NCI-H1092 (cell line): ENCODE measurements at regions not wholly inside any gene's neighbourhood (a gene's known extent, or its start where the extent isn't known, plus 50 kb on each side); places are given as distances from the start of the nearest gene placed in this dataset.

ENCODE experiments used
- DNase-seq: peaks from one replicate; lab custom pipeline; 2025; lab: John Stamatoyannopoulos, UW

DNA sequence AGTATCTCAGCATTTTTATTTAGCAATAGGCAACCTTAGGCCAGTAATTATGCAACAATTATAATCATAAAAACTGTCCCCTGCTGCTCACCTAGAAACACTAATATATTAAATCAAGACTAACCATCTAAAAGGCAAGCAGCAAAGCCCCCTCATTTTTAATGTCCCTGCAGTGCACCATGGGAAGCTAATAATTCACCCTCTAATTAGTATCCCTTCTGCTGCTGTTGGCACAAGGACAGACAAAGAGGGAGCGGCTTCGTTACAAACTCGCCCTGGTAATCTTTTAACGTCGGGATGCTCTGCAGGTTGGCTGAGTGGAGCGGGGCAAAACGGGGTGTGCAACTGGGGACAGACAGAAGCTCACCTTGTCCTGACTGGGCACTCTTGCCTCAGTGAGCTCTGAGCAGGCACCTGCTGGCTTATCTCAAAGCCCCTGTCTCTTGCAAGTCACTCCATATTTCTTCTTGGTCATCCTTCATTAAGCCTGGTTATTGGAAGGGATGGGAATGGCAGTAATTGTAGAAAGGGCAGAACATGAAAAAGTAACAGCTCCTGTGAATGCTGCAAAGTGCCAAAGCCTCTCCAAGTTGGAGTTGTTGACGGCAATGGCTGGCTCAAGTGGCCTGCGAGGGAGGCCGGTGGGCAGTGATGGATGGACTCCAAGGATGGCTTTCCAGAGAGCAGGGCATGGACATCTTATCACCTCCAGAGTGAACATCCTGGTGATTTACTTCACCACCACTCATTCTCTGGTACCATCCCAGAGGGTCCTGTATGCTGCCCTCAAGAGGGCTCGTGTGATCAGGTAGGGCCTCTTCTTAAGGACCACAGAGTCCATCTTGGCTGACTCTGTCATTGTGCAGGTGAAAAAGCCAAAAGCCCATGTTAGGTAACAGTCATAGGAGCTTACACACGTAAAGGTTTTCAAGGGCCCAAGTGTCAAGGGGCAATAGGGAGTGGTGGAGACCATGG lies 219.6 kb upstream of the N4BP1 start:
- no peak for DNase-seq

GRCh38 chr16:48824271-48824670 lies 214.3 kb upstream of the N4BP1 start:
- DNase-seq = no peak

DNA sequence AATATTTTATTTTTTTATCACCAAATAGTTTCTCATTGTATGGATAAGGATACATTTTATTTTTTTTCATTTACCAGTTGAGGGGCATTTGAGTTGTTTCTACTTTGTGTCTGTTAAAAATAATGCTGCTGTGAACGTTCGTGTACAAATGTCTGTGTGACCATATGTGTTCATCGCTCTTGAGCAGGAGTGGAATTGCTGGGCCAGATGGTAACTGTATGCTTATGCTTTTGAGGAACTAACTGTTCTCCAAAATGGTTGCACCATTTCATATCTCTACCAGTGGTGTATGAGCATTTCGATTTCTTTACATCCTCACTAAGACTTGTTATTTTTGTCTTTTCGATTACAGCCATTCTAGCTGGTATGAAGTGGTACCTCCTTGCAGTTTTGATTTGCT lies 212.5 kb upstream of the N4BP1 start:
- DNase-seq = no peak

DNA sequence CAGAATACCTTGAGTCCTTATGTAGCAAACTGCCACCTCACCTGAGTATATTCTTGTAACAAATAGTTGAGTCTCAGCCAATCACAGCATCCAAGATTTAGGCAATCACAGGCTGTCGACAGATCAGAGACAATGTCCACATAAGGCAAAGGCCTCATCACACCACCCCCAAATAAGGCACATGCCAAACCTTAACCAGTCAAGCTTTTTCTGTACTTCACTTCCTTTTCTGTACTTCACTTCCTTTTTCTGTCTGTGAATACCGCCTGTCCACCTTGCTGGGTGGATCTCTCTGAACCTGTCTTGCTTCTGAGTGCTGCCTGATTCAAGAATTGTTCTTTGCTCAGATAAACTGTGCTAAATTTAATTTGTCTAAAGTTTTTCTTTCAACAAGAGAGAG lies 210.4 kb upstream of the N4BP1 start:
- DNase-seq = no peak

DNA sequence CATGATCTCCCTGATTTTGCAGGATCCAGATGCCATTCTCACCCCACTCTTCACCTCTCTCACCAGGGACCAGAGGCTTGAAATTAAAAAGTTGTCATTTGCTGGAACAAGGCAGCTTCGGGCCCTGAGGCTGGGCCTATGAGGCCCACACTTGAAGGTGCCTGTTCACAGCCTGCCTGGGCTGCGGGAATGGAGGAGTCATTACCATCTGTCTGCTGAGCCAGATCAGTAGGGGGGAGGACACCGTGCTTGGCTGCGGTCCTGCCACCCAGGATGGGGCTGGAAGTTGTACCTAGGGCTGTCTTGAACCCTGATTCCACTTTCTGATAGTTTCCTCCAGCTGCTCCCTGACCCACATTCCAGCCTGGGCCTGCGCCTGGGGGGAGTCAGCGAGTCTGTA lies 208.3 kb upstream of the N4BP1 start:
- no peak for DNase-seq

DNA sequence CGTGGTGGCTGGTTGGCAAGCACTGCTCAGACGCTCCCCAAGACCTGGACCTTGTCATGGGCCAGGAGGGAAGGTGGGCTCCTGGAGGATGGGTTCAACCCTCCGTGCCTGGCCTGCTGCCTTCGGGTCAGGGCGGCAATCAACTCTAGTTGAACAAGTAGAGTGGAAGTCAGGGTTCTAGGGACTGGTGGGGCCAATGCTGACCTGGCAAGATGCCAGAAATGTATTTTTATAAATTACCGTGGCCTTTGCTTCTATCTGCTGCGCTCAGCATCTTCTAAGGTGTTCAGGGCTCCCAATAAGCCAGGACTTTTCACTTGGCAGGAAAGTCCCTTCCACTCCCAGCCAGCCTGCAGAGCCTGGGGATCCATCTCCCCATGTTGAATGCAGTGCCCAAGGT lies 207.1 kb upstream of the N4BP1 start:
- DNase-seq = no peak

- no peak for DNase-seq
These were observed 206.4 kb upstream of the N4BP1 start for GRCh38 chr16:48816393-48816792.

DNA sequence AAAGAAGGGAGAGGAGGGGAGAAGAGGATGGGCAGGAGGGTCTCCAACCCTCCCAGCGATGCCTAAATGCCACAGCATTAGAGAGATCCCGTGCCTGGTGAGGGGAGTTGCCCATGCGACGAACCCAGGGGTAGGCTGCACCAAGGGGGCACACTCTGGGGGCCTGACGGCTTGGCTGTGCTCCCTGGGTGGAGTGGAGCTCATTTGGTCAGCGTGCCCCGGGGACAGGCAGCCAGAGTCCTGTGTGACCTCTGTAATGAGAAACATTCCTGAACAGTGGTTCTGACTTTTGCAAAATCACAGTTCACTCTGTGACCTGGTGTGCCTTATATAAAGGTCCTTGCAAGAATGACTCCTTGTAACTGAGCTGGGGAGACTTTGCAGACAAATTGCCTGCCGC lies 205.0 kb upstream of the N4BP1 start:
- DNase-seq = no peak

DNA sequence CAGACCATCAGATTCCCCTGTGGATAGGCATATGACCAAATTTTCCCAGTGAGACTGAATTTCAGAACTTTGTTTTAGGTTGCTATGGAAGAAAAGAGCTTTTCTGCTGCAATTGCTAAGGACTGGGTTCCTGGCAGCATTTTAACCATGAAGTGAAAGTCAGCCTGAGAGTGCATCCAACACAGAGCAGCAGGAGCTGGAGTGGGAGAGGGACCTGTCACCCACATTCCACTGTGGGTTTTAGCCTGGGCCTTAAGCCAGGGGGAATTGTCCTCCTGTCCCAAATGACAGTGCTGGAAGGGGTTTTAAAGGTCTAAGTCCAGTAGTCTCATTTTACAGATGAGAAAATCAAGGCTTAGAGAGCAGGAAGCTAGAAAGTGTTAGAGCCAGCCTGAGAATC lies 203.5 kb upstream of the N4BP1 start:
- no peak for DNase-seq

GRCh38 chr16:48812856-48813255 lies 202.9 kb upstream of the N4BP1 start:
- no peak for DNase-seq

DNA sequence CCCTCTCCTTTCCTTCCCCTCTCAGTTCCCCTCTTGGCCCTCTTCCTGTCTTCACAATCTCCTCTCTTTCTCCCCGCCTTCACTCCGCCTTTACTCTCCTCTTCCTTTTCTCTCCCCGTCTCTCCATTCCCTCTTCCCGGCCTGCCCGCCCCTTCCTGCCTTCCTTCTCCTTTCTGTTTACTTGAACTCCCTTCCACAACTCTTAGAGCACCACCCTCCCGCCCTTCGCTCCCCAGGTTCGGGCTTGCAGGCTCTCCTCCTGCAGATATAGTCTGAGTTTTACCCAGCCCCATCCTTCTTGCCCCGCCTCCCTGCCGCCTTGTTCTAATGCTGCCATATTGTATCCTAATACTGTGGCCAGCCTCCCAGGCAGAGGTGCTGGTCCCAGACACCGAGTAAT lies 201.5 kb upstream of the N4BP1 start:
- no peak for DNase-seq

DNA sequence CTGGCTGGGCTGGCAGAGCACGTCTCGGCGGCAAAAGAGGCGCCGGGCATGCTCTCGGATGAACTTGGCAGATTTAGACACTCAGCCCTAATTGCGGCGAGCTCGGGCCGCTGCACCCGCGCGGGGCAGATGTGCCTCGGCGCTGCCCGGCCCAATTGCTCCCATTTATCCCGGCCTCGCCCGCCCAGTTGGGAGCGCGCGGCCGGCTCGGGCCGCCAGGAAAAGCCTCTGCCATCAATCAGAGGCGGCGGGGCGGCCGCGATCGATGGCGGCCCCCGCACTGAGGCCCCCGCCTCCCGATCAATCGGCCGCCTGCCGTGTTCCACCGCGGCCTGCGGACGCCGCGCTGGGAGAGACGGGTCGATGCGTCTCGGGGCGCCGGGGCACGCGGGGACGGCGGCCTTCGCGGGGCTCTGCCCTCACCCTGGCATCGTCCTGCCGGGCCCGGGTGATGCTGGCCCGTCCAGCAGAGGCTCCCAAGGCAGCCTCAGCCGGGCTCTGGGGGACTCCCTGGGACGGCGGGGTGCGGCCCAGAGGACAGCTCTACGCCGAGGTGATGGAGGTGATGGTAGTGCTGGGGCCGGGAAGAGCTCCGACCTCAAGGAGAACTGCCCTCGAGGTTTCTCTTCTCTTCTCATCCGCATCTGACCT lies 200.9 kb upstream of the N4BP1 start:
- DNase-seq = no peak

DNA sequence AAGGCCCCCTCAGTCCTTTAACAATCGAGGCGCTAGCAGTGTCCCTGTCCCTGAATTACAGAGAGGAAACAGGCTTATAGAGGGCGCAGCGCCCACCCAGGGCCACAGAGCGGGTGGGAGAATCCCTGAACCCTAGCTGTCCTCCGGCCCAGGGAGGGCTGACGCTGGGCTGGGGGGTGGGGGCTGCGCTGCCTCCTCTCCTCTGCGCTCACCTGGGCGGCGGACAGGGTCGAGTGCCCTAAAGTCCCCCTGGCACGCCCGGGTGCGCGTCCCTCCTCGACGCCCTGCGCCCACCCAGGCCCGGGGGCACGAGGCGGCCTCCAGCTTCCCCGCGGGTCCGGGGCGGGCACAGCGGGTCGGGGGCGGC lies 200.4 kb upstream of the N4BP1 start:
- no peak for DNase-seq

DNA sequence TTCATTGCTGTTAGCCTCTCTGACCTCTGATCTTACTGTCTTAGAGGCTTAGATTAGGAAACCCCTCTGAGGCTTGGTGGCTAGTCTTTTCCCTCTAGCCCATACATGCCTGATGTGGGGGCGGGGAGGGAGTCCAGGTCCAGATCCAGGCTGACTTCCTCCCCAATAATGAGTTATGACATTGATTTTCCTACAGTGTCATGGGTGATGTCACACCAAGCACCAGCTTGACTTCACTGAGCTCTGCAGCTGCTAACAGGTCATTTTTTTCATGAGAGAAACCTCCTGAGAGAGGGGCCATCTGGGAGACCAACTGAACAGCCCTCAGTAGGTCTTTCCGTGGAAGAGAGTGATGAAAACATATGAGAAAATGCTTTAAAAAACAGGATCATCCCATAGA lies 180.2 kb upstream of the N4BP1 start:
- no peak for DNase-seq

DNA sequence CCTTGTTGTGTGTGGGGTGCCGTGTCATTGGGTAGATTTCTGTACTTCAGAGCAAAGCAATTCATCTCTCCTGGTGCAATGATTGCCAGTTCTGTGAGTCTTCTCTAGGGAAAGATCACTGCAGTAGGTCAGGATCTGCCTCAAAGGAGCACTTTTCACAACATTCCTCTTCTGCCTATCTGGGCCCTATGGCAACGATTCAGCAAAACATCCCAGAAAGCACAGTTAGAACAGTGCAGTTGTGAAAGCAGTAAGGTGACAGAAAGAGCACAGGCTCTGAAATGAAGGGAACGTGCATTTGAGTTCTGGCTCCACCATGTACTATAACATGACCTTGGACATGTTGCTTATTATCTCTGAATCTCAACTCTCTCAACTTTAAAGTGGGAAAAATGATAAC lies 178.5 kb upstream of the N4BP1 start:
- DNase-seq = no peak

DNA sequence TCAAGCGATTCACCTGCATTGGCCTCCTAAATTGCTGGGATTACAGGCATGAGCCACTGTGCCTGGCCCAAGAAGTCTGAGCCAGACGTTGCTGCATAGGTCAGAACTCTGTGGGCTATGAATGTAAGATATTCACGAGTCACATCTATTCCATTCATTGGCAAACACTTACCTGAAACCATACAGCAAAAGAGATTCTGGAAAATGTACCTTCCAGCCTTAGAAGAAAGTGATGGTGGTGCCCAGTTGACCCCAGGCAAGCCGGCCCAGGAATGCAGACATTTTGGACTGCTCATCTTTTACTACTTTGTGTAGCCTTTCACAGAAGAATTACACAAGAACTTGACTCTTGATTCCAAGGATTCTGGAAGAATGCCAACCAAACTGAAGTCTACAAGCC lies 135.6 kb upstream of the N4BP1 start:
- no peak for DNase-seq

- DNase-seq = no peak
These were observed 131.0 kb upstream of the N4BP1 start for GRCh38 chr16:48740964-48741363.

GRCh38 chr16:48734220-48734619 lies 124.2 kb upstream of the N4BP1 start:
- DNase-seq = peak; percentile 4

DNA sequence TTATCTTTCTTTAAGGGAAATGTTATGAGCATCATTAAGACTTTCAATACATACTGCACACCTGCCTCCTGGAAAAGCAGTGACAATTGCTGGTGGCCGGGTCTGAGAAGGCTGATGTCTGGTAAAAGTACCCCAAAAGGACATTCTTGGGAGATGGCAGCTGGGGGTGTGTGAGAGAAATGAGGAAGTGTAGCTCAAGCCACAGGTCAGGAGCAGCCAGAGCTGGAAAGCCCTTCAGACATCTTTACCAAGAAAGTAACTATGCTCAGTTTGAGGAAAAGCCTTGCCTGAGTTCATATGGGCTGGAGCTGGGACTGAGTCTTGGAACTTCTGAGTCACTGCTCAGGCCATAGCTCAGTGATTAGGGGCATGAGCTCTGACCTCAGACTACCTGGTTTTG lies 94.7 kb upstream of the N4BP1 start:
- no peak for DNase-seq

DNA sequence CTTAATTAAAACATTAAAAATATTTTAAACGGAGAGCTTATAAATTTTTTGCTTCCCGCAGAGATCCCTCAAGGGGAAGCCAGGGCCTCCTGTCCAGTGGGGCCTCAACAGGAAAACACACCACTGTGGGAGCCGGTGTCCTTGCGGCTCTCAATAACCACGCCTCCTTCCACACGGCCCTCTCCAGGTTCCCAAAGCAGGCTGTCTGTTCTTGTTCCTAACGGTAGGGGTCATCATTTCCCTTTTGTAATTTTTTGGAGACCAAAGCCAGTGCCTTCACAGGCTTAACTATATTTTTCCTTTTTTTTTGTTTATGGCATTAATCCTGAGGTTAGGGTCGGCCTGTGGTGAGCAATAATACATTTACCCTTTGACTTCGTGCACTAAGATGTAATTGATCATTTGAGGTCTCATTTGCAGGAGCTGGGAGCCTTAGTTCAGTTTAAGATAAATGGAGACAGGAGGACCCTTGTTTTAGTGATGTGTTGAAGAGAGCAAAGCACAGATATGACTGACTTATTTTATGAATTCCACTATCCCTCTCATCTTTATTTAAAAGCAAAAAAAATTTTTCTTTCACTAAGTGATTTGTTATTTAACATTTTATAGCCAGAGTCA lies 77.5 kb upstream of the N4BP1 start:
- peak; percentile 73 for DNase-seq

GRCh38 chr16:48684148-48684547 lies 74.2 kb upstream of the N4BP1 start:
- no peak for DNase-seq

DNA sequence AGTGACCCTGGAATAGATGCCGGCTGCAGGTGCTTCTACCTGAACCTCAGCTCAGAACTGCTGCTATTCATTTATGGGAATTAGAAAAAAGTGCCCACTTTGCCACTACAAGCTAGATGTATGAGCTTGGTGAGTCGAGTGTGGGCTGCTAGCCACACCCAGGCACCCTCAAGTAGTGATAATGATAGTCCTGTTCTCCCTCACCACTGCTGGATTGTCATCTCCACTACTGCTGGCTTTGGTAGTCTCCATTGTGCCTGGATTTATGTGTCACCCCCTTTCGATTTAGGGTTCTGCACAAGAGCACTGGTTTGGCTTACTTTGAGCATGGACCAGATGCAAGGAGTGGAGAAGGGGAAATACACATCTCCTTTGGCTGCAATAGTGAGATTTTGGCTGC lies 73.0 kb upstream of the N4BP1 start:
- DNase-seq = no peak

DNA sequence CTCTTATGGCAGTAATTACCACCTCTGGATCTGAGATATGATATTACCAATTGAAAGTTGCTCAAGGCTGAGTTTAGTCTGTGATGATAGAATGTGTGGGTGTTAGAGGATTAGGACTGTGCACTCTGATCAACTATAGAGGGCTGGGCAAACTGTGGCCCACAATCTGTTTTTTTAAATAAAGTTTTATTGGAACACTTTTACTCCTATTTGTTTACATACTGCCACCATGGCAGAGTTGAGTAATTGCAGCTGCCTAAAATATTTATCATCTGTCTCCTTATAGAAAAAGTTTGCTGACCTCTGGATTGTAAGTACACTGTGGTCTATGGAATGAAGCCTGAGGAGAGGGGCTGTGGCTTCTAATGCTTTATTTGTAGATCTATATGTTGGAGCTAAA lies 71.5 kb upstream of the N4BP1 start:
- no peak for DNase-seq
